ENCODE measurements at regions not wholly inside any gene's neighbourhood (a gene's known extent, or its start where the extent isn't known, plus 50 kb on each side); places are given as distances from the start of the nearest gene placed in this dataset.

DNA sequence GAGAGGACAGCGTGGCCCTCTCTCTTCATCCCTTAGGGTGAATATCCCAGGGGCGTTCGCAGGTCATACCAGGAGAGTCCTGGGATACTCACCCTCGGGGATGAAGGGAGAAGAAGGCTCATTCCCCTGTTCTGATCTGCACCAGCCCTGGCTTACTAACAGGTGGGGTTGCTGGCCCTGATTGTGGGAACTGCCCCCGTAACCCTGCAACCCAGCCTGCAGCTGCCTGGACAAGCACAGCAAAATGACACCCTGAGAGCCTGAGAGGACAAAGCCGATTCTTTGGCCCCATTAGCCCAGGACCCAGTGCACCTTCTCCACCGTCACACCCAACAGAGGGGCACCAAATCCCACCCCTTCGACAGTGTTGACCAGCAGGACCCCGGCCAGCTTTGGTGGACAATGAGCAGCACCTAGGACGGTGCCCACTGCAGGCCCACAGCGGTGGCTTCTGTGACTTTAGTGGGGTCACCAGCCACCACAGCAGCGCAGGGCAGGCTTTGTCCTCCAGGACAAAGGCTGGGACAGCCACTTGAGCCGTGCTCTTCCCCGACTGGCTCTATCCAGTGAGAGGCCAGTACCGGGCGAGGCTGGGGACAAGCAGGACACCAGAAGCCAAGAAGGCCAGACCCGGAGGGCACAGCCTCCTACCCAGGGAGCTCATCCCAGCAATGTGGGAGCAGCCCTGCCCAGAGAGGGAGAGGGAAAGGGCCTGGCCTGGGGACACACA, 98.5 kb upstream of the RTL6 start:
- Histone ChIP-seq H3K4me2 (ENCODE audit: control insufficient read depth, insufficient read depth) (no peak overlapping the region), H3K9ac (ENCODE audit: control insufficient read depth, insufficient read depth, low read length) (no peak overlapping the region), H3K9me3 (replicated peaks; ENCODE audit: control insufficient read depth, insufficient read depth, low read length) (no peaks in the 10 kb centered on the region), H3K4me1 (ENCODE audit: control insufficient read depth, insufficient read depth, low read length) (no peaks in the 10 kb centered on the region), H4K20me1 (ENCODE audit: control insufficient read depth, insufficient read depth) (no peaks in the 10 kb centered on the region), H3K36me3 (ENCODE audit: control insufficient read depth in 2 of 2, insufficient read depth in 2 of 2, low read length in 1 of 2) (no peaks in the 10 kb centered on the region), H3K79me2 (ENCODE audit: control insufficient read depth, insufficient read depth, low read length) (no peaks in the 10 kb centered on the region), H3K27me3 (replicated peaks in 1 of 2; ENCODE audit: control insufficient read depth in 2 of 2, insufficient read depth in 2 of 2, low read length in 1 of 2) (peaks cover 0 to 4% of the 10 kb centered on the region in 2 experiments; a peak in 2 of 4 replicates), H3K27ac (ENCODE audit: control insufficient read depth, insufficient read depth) (no peak overlapping the region), H2AFZ (ENCODE audit: control insufficient read depth, low read depth, low read length) (no peak overlapping the region), H3K4me3 (no peak overlapping the region)
- TF ChIP-seq, protein P1, sequence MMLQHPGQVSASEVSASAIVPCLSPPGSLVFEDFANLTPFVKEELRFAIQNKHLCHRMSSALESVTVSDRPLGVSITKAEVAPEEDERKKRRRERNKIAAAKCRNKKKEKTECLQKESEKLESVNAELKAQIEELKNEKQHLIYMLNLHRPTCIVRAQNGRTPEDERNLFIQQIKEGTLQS (IDR thresholded peaks at IDR 0.05; ENCODE audit: borderline replicate concordance, extremely low read depth, low read depth, low read length), result no peak
- TF ChIP-seq DPF2 (IDR thresholded peaks at IDR 0.05) (no peak), ATF7 (IDR thresholded peaks at IDR 0.05; ENCODE audit: low read depth) (no peak), BMI1 (IDR thresholded peaks at IDR 0.05; ENCODE audit: borderline replicate concordance) (no peak), YY1 (IDR thresholded peaks at IDR 0.05; ENCODE audit: low read depth, low read length) (no peak)
- TF ChIP-seq, protein P2, sequence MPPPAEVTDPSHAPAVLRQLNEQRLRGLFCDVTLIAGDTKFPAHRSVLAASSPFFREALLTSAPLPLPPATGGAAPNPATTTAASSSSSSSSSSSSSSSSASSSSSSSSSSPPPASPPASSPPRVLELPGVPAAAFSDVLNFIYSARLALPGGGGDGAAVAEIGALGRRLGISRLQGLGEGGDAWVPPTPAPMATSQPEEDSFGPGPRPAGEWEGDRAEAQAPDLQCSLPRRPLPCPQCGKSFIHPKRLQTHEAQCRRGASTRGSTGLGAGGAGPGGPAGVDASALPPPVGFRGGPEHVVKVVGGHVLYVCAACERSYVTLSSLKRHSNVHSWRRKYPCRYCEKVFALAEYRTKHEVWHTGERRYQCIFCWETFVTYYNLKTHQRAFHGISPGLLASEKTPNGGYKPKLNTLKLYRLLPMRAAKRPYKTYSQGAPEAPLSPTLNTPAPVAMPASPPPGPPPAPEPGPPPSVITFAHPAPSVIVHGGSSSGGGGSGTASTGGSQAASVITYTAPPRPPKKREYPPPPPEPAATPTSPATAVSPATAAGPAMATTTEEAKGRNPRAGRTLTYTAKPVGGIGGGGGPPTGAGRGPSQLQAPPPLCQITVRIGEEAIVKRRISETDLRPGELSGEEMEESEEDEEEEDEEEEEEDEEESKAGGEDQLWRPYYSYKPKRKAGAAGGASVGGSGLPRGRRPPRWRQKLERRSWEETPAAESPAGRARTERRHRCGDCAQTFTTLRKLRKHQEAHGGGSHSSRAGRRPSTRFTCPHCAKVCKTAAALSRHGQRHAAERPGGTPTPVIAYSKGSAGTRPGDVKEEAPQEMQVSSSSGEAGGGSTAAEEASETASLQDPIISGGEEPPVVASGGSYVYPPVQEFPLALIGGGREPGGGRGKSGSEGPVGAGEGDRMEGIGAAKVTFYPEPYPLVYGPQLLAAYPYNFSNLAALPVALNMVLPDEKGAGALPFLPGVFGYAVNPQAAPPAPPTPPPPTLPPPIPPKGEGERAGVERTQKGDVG (CRISPR knock-in tag; IDR thresholded peaks at IDR 0.05), result no peak
- intact Hi-C loops (cut with micrococcal nuclease; ENCODE audit: unreplicated experiment) (no loop called here), in situ Hi-C loops (cut with MboI) (no loop called here)
- ChIA-PET CTCF (no interaction called here), SMC1A (ENCODE audit: uncharacterized antibody, unreplicated experiment) (no interaction called here), POLR2A (no interaction called here), RAD21 (ENCODE audit: unreplicated experiment) (no interaction called here)
- 33% methylated on average over 17 of the region's 17 CpGs for WGBS (ENCODE audit: insufficient coverage, insufficient replicate concordance, low lambda C conversion rate, missing lambda C conversion rate)
- no TSS peak for BruUV-seq (replicated peaks)
- FAIRE-seq, result no peak
- no peak for ATAC-seq
- DNase-seq (ENCODE audit: low read depth, low spot score), result no peak
